T1000 (cell line): ENCODE measurements at regions not wholly inside any gene's neighbourhood (a gene's known extent, or its start where the extent isn't known, plus 50 kb on each side); places are given as distances from the start of the nearest gene placed in this dataset.
A peak's percentile ranks its signal among the peaks of the same experiment; 100 is the strongest.
"Not testable (repeated sequence)": the region's sequence is repeated elsewhere in the genome, so short reads cannot be mapped to it uniquely, and the experiment has no call there.

Experiments
- DNase-seq: peaks from one replicate; lab custom pipeline; 2025; ENCODE audit warnings: mixed read lengths; lab: John Stamatoyannopoulos, UW

GRCh38 chr6:21742238-21742660 lies 148.7 kb downstream of the SOX4 start:
- no peak for DNase-seq

- no peak for DNase-seq
Observed at GRCh38 chr6:21744331-21744730, 150.8 kb downstream of the SOX4 start.

GRCh38 chr6:21745543-21746337 lies 152.2 kb downstream of the SOX4 start:
- DNase-seq: no peak

- no peak for DNase-seq
Observed at GRCh38 chr6:21747441-21747840, 153.9 kb downstream of the SOX4 start.

- DNase-seq: no peak
Observed at GRCh38 chr6:21748343-21749056, 154.9 kb downstream of the SOX4 start.

- no peak for DNase-seq
Observed at GRCh38 chr6:21749754-21750153, 156.2 kb downstream of the SOX4 start.

GRCh38 chr6:21750575-21750974 lies 157.0 kb downstream of the SOX4 start:
- no peak for DNase-seq

GRCh38 chr6:21751608-21752007 lies 158.1 kb downstream of the SOX4 start:
- peak; percentile 55 for DNase-seq

GRCh38 chr6:21752054-21752811 lies 158.7 kb downstream of the SOX4 start:
- no peak for DNase-seq

GRCh38 chr6:21753241-21754108 lies 159.9 kb downstream of the SOX4 start:
- no peak for DNase-seq

- no peak for DNase-seq
Observed at GRCh38 chr6:21754891-21755290, 161.3 kb downstream of the SOX4 start.

GRCh38 chr6:21756487-21756886 lies 162.9 kb downstream of the SOX4 start:
- DNase-seq: no peak

GRCh38 chr6:21757392-21757791 lies 163.8 kb downstream of the SOX4 start:
- DNase-seq: not testable (repeated sequence)

- DNase-seq: no peak
Observed at GRCh38 chr6:21759721-21760120, 166.2 kb downstream of the SOX4 start.

- DNase-seq: not testable (repeated sequence)
Observed at GRCh38 chr6:21761053-21761730, 167.6 kb downstream of the SOX4 start.

- DNase-seq: no peak
Observed at GRCh38 chr6:21764989-21765388, 171.4 kb downstream of the SOX4 start.

GRCh38 chr6:21767891-21768648 lies 174.5 kb downstream of the SOX4 start:
- no peak for DNase-seq

- no peak for DNase-seq
Observed at GRCh38 chr6:21769405-21769861, 175.9 kb downstream of the SOX4 start.

GRCh38 chr6:21769968-21770367 lies 176.4 kb downstream of the SOX4 start:
- DNase-seq: no peak

GRCh38 chr6:21771626-21772320 lies 178.2 kb downstream of the SOX4 start:
- no peak for DNase-seq
